HCT116 (cell line): ENCODE measurements at regions not wholly inside any gene's neighbourhood (a gene's known extent, or its start where the extent isn't known, plus 50 kb on each side); places are given as distances from the start of the nearest gene placed in this dataset.

ENCODE experiments used
- ATAC-seq: fragments of 200-7000 bp; cut with Tn5 transposase; 2 replicates; pipeline ENCODE4 v1.9.1; 2020; ENCODE audit warnings: mild to moderate bottlenecking, moderate library complexity
- BruUV-seq: library from RNA; stranded (reverse); fragments of 400-500 nt; replicated peaks from 2 replicates; lab custom pipeline; 2021; lab: Mats Ljungman, UMichigan
- CTCF ChIA-PET: fragments of 300-600 bp; sonication (Branson Sonifier 250); formaldehyde crosslinking; loops from one replicate; lab custom pipeline; 2021; ENCODE audit warnings: antibody characterized with exemption; lab: Charles Lee
- POLR2A ChIA-PET: fragments of 300-600, 350-600 bp; sonication (Branson Sonifier 250); formaldehyde crosslinking; loops from one replicate; lab custom pipeline; 2021; ENCODE audit warnings: antibody characterized with exemption; lab: Charles Lee
- RAD21 ChIA-PET, 2 experiments: fragments of 300-600 bp; sonication (Branson Sonifier 250); formaldehyde crosslinking; loops; one replicate each; lab custom pipeline; 2023; ENCODE audit warnings: low total read pairs in 2 of 2; ENCODE audit not compliant: uncharacterized antibody in 2 of 2, unreplicated experiment in 2 of 2, low non-redundant PET in 1 of 2; lab: Charles Lee
- DNase-seq: peaks from one replicate; pipeline ENCODE4 v3.0.0-alpha.2; 2010; ENCODE audit warnings: low read depth, low spot score
- H2AFZ ChIP-seq: fragments of 200-600 bp; shearing (Covaris generic), sonication (generic); 2 replicates; pipeline ENCODE4 v1.6.1; 2017; ENCODE audit warnings: low read depth, mixed run types, mixed read lengths, antibody characterized with exemption, low read length; ENCODE audit not compliant: poor library complexity, severe bottlenecking
- H3K27ac ChIP-seq: 2 replicates; pipeline ENCODE4 v1.5.1; 2012; ENCODE audit warnings: low read depth, low read length
- H3K27me3 ChIP-seq: fragments of 200-600 bp; sonication (generic); 2 replicates; pipeline ENCODE4 v1.6.1; 2016; ENCODE audit warnings: mixed run types, low read length, mixed read lengths; ENCODE audit not compliant: insufficient read depth
- H3K36me3 ChIP-seq, 2 experiments: fragments of 200-500 bp in 1 of 2; fragments of 200-600 bp in 1 of 2; sonication (Bioruptor generic) in 1 of 2; sonication (generic) in 1 of 2; 2 replicates each; pipeline versions ENCODE4 v1.5.1 to v1.6.1; 2014 to 2016; ENCODE audit warnings: low read length in 2 of 2, inconsistent platforms in 1 of 2, mixed read lengths in 1 of 2, mixed run types in 1 of 2; ENCODE audit not compliant: insufficient read depth in 2 of 2, control insufficient read depth in 1 of 2
- H3K4me1 ChIP-seq, 2 experiments: fragments of 200-600 bp in 1 of 2; sonication (generic) in 1 of 2; 2 replicates each; pipeline versions ENCODE4 v1.5.1 to v1.6.1; 2012 to 2017; ENCODE audit warnings: low read length in 2 of 2, inconsistent platforms in 1 of 2, mild to moderate bottlenecking in 1 of 2, mixed read lengths in 1 of 2, mixed run types in 1 of 2, moderate library complexity in 1 of 2; ENCODE audit not compliant: insufficient read depth in 2 of 2, control insufficient read depth in 1 of 2
- H3K4me2 ChIP-seq: fragments of 200-600 bp; sonication (generic); 2 replicates; pipeline ENCODE4 v1.6.1; 2017; ENCODE audit warnings: mixed run types, low read length, mixed read lengths
- H3K4me3 ChIP-seq, 2 experiments: fragments of 200-600 bp in 1 of 2; sonication (generic) in 1 of 2; replicated peaks in 1 of 2; 2 replicates each; pipeline ENCODE4 v1.5.1; 2011 to 2016; ENCODE audit warnings: low read length in 2 of 2, control low read depth in 1 of 2, low read depth in 1 of 2, mild to moderate bottlenecking in 1 of 2, mixed read lengths in 1 of 2, mixed run types in 1 of 2
- H3K79me2 ChIP-seq: fragments of 200-600 bp; sonication (generic); 2 replicates; pipeline ENCODE4 v1.6.1; 2017; ENCODE audit warnings: mild to moderate bottlenecking, mixed run types, low read length, moderate library complexity, mixed read lengths; ENCODE audit not compliant: insufficient read depth
- H3K9ac ChIP-seq: fragments of 200-600 bp; sonication (generic); 2 replicates; pipeline ENCODE4 v1.6.1; 2016; ENCODE audit warnings: low read length, mixed read lengths
- H3K9me2 ChIP-seq: fragments of 200-600 bp; sonication (generic), shearing (Covaris generic); 2 replicates; pipeline ENCODE4 v1.6.1; 2017; ENCODE audit warnings: mixed run types, mild to moderate bottlenecking, moderate library complexity; ENCODE audit not compliant: insufficient read depth
- H3K9me3 ChIP-seq, 2 experiments: fragments of 200-500 bp in 1 of 2; fragments of 200-600 bp in 1 of 2; sonication (Bioruptor generic) in 1 of 2; sonication (generic) in 1 of 2; 2 replicates each; pipeline ENCODE4 v1.6.1; 2014 to 2017; ENCODE audit warnings: low read length in 2 of 2, mixed read lengths in 2 of 2, inconsistent platforms in 1 of 2, low read depth in 1 of 2, mild to moderate bottlenecking in 1 of 2, mixed run types in 1 of 2, moderate library complexity in 1 of 2; ENCODE audit not compliant: control insufficient read depth in 1 of 2, insufficient read depth in 1 of 2
- H4K20me1 ChIP-seq: fragments of 200-600 bp; sonication (generic), shearing (Covaris generic); 2 replicates; pipeline ENCODE4 v1.6.1; 2017; ENCODE audit warnings: mixed run types, mild to moderate bottlenecking, moderate library complexity; ENCODE audit not compliant: insufficient read depth
- CTCF ChIP-seq, 3 experiments: fragments of 200-600 bp in 1 of 3; sonication (generic) in 1 of 3; IDR thresholded peaks in 2 of 3; conservative IDR thresholded peaks in 1 of 3; 2 replicates each; pipeline ENCODE4 v1.5.1; 2012 to 2017; ENCODE audit warnings: low read depth in 2 of 3, low read length in 2 of 3, antibody characterized with exemption in 1 of 3, borderline replicate concordance in 1 of 3, control low read depth in 1 of 3, mild to moderate bottlenecking in 1 of 3, mixed read lengths in 1 of 3, mixed run types in 1 of 3, moderate library complexity in 1 of 3; ENCODE audit not compliant: insufficient read depth in 1 of 3
- EGR1 ChIP-seq: IDR thresholded peaks from 2 replicates; pipeline ENCODE4 v1.6.1; 2012; ENCODE audit warnings: low read depth
- EZH2 ChIP-seq: fragments of 200-600 bp; sonication (generic); IDR thresholded peaks from 2 replicates; pipeline ENCODE4 v1.6.1; 2017; ENCODE audit warnings: antibody characterized with exemption, mixed run types
- FOSL1 ChIP-seq: IDR thresholded peaks from 2 replicates; pipeline ENCODE4 v1.6.1; 2012; ENCODE audit warnings: low read depth
- SIN3A ChIP-seq: IDR thresholded peaks from 2 replicates; pipeline ENCODE4 v1.6.1; 2012; ENCODE audit warnings: low read depth
- intact Hi-C: fragments of 100-400 bp; cut with micrococcal nuclease; formaldehyde crosslinking; loops from 2 replicates; pipeline ENCODE4 v1.10.0; 2022
- TF ChIP-seq, protein P1 (sequence below): IDR thresholded peaks from 2 replicates; pipeline ENCODE4 v1.6.1; 2011; ENCODE audit warnings: mild to moderate bottlenecking, low read length, moderate library complexity; ENCODE audit not compliant: insufficient replicate concordance; ENCODE audit errors: extremely low read depth
- TF ChIP-seq, protein P2 (sequence below): IDR thresholded peaks from 2 replicates; pipeline ENCODE4 v1.6.1; 2012

DNA sequence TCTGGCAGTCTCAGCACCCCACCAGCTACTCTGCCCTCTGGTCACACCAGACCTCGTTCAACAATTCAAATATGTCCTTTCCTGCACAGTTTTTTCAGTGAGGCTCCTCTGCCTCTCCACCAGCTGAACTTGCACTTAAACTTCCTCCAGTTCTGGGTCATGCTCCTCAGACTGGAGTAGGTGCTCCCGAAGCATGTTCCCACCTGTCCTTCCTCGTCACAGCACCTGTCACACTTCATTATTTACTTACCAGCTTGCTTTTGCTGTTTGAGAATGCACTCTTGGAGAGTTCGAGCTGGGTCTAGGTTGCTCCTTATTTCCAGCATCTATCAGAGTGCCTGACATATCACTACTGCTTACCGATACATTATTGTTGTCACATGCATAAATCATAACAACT lies 144.8 kb upstream of the TTC29 start (continued):
- no peak for TF ChIP-seq CTCF (IDR thresholded peaks at IDR 0.05 in 2 of 3, conservative IDR thresholded peaks at IDR 0.05 in 1 of 3; ENCODE audit: borderline replicate concordance in 1 of 3, insufficient read depth in 1 of 3, low read depth in 2 of 3, low read length in 2 of 3)
- TF ChIP-seq, all 23 proteins: peak for 0

DNA sequence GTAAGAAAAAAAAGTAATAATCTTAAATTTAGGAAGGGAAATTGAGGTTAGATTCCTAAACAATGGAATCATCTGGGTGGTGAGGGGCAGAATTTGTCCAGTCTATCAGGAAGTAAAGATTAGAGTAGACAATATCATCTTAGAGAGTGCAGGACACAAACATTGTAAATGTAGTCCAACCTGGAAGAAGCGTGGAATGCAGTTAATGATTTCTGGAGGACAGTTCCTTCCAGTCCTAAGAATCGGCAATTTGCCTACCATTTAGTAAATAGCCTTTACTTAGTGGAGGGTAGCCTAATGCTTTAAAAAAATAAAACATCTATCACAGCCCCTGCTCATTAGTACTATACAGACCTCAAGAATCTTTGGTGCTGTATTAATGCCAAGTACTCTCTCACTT lies 147.5 kb upstream of the TTC29 start:
- BruUV-seq = no TSS peak
- Histone ChIP-seq H3K9ac (no peak overlapping the region), H3K79me2 (no peaks in the 10 kb centered on the region), H3K9me3 (no peaks in the 10 kb centered on the region), H3K27ac (no peak overlapping the region), H3K9me2 (no peaks in the 10 kb centered on the region), H3K27me3 (peaks cover 50% of the 10 kb centered on the region), H3K36me3 (no peaks in the 10 kb centered on the region), H3K4me3 (no peak overlapping the region), H3K4me2 (no peak overlapping the region), H3K4me1 (no peaks in the 10 kb centered on the region), H4K20me1 (no peaks in the 10 kb centered on the region; the same call in 1 of the 2 replicates), H2AFZ (no peak overlapping the region)
- RAD21 ChIA-PET = no interaction called here
- DNase-seq (no peak), ATAC-seq (no peak)
- CTCF ChIA-PET = no interaction called here
- TF ChIP-seq EGR1 (no peak), EZH2 (no peak), FOSL1 (no peak), SIN3A (no peak)
- TF ChIP-seq, protein P1, sequence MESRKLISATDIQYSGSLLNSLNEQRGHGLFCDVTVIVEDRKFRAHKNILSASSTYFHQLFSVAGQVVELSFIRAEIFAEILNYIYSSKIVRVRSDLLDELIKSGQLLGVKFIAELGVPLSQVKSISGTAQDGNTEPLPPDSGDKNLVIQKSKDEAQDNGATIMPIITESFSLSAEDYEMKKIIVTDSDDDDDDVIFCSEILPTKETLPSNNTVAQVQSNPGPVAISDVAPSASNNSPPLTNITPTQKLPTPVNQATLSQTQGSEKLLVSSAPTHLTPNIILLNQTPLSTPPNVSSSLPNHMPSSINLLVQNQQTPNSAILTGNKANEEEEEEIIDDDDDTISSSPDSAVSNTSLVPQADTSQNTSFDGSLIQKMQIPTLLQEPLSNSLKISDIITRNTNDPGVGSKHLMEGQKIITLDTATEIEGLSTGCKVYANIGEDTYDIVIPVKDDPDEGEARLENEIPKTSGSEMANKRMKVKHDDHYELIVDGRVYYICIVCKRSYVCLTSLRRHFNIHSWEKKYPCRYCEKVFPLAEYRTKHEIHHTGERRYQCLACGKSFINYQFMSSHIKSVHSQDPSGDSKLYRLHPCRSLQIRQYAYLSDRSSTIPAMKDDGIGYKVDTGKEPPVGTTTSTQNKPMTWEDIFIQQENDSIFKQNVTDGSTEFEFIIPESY = no peak
- TF ChIP-seq, protein P2, sequence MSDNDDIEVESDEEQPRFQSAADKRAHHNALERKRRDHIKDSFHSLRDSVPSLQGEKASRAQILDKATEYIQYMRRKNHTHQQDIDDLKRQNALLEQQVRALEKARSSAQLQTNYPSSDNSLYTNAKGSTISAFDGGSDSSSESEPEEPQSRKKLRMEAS = no peak
- POLR2A ChIA-PET = no interaction called here
- intact Hi-C loops = loop anchor here (10.0 kb wide), 1 partner anchor 1858 kb away; no protein-coding TSS in a partner anchor
